HS-5 (cell line): ENCODE measurements at regions not wholly inside any gene's neighbourhood (a gene's known extent, or its start where the extent isn't known, plus 50 kb on each side); places are given as distances from the start of the nearest gene placed in this dataset.

ENCODE experiments used
- DNase-seq: peaks from one replicate; pipeline ENCODE4 v3.0.0-alpha.2; 2012; ENCODE audit warnings: low read depth

DNA sequence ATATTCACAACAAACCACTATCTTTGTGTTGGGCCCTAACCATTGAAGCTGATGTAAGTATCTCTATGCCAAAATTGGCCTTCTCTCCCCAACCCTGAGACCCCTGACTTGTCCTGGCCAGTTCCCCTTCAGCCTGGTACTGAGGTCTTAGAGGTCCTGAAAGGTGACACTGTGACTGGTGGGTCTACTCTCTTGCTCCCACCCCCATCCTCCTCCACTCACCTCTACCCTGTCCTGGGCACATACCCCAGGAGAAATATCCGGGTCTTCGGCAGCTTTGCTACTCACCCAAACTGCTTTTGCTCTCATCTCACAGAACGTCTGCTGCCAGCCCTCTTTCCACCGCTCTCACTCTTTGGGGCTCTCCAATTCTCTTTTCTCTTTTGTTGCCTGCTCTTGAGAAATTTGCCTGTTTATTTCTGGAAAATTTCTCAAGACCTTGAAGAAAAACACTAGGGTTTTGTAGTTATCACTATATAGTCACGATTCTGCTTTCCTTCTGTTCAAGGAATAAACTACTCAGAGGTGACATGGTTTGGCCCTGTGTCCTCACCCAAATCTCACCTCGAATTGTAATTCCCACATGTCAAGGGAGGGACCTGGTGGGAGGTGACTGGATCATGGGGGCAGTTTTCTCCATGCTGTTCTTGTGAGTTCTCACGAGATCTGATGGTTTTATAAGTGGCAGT, 133.8 kb upstream of the PKDCC start:
- no peak for DNase-seq

DNA sequence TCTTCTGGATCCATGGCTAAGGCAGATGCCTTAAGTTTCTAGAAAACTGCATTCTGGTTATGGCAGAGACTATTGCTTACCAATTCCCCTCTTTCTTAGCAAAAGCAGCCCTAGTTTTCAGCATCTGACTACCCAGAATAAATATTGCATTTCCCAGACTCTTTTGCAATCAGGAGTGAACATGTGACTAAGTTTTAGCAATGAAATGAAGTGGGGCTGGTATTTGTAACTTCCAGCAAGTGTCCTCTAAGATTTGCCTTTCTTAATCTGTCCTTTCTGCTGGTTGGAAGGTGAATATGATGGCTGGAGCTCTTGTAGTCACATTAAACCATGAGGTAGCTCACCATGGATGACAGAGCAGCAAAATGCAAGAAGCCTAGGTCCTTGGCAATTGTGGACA, 132.9 kb upstream of the PKDCC start:
- DNase-seq, result no peak

DNA sequence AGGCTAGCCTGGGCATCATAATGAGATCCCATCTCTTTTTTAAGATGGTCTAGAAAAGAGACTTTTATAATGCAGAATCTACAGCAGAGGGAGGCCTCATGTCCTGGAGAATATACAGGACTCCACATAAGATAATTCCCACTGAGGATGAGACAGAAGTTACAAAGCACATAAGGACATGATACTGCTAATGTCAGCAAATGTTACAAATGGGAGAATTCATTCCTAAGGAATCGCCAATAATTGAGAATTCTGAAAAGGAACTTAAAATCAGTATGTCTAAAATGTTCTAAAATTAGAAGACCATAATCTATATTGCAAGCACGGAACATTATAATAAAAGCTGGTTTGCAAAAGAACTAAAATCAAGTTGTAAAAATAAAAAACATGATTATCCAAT, 131.6 kb upstream of the PKDCC start:
- no peak for DNase-seq

DNA sequence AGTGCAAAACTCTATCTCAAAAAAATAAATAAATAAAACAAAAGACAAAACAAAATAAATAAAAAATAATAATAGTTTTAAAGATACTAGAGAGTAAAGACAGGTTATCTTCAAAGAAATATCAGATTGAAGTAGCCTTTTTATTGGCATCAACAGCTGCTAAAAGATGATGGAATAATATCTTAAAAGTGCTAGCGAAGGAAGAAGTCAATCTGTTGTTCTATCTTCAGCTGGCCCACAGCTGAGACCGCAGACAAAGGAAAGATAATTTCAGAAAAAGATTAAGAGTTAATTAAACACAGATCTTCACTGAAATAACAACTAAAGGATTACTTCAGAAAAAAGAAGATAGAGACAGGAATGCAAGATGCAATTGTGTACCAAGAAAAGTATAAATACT, 130.2 kb upstream of the PKDCC start:
- no peak for DNase-seq

DNA sequence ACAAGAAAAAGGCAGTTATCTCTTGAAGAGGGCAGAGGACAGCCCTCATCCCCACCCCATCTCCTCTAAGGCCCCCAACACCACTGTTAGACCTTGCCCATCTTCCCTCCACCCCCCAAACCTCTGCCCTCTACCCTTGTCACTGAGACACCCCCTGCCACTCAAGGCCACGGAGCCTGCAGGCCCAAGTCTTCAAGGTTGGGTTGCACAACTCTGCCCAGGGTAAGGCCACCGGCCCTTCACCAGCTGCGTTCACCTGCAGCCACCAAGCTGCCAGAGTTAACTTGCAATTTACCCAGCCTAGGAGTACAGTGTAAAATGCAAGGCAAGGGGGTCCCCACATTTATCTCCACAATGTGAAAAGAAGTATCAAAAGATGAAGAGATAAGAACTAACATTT, 128.7 kb upstream of the PKDCC start:
- no peak for DNase-seq

DNA sequence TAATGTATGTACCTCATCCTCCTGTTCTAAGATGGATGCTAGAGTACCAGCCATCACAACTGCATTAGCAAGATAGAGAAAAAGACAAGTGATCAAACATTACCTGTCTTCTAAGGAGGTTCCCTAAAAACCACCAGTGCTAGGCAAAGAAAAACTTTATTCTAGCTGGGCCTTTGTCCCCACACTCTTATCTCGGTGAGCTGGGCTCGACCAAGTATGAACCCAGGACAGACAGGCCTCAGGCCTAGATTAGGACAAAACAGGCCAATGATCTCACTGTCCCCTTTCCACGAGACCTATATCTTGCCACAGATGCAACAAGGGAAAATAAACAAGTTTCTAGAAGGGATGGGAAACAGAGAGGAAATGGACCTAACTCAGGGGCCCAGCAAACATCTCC, 127.6 kb upstream of the PKDCC start:
- no peak for DNase-seq

DNA sequence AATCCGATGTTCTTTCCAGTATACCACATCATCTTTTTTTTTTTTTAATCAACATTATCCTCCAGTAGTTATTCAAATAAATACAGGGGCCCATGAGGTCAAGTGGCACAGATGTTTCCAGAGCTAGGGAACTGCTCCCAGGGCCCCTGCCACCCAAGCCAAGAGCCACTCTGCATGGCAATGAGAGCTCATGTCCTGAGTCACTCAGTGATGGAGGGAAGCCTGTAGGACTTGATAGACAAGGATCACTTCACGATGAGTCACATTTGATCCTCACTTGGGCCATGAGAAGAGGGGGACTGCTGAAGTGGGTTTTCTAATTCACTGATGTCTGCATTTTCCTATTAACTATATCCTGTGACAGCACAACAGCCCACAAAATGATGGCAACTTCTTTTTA, 127.0 kb upstream of the PKDCC start:
- no peak for DNase-seq

GRCh38 chr2:41922177-41922576, 125.6 kb upstream of the PKDCC start:
- DNase-seq, result no peak

DNA sequence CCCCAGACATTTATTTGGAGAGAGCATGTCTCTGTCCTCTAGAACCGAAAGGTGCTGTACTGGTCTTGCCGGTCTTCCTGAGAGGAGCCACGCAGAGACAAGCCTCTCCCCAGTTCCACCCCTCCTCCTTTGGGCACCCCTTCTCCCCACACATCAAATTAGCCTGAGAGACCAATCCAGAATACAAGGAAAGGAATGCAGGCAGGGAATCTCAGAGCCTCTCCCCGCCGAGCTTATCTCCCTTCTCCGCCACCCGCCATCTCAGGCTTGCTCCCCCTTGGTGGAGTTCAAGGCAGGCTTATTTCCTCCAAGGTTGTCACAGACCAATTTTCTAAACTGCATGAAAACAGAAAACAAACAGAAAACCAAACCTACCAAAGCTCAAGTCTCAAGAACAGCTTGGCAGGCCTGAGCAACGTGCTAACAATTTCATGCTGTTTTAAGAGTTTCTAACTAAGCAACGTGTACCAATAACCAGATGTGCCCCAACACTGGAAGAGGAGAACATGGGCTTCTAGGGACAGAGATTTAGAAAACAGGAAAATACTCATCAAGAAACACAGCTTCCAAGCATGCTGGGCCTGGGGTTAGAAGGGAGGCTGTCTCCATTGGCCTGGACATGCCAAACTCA, 124.5 kb upstream of the PKDCC start:
- DNase-seq, result no peak

GRCh38 chr2:41924024-41924423, 123.8 kb upstream of the PKDCC start:
- DNase-seq, result no peak

- DNase-seq, result no peak
Observed at GRCh38 chr2:41924709-41925408, 123.0 kb upstream of the PKDCC start.

- DNase-seq, result no peak
Observed at GRCh38 chr2:41925712-41926111, 122.1 kb upstream of the PKDCC start.

- DNase-seq, result no peak
Observed at GRCh38 chr2:41926614-41927580, 120.9 kb upstream of the PKDCC start.

- DNase-seq, result no peak
Observed at GRCh38 chr2:41927581-41928264, 120.1 kb upstream of the PKDCC start.

GRCh38 chr2:41928526-41928925, 119.3 kb upstream of the PKDCC start:
- peak; percentile 49 for DNase-seq

- no peak for DNase-seq
Observed at GRCh38 chr2:41930807-41931566, 116.8 kb upstream of the PKDCC start.

GRCh38 chr2:41932241-41933045, 115.4 kb upstream of the PKDCC start:
- DNase-seq, result no peak

DNA sequence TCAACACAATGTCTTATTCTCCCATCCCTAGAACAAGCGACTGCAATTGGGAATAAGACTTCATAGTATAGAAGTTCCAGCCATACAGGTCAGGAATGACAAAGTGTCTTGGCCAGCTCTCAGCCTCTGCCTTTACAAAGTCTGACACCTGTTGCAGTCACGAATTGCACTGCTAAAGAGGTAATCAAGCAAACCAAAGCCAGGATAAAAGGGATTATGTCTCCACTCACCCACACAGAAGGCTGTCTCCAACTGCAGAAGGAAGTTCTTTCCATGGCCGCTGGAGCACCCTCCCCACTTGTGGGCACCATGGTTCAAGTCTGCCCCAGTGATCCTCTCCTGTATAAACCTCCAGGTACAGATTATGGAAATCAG, 114.8 kb upstream of the PKDCC start:
- DNase-seq, result no peak

- peak; percentile 86 for DNase-seq
Observed at GRCh38 chr2:41933585-41934320, 114.1 kb upstream of the PKDCC start.
